Mammary epithelial cell (primary cell): ENCODE measurements at regions not wholly inside any gene's neighbourhood (a gene's known extent, or its start where the extent isn't known, plus 50 kb on each side); places are given as distances from the start of the nearest gene placed in this dataset.

ENCODE experiments used
- EZH2 ChIP-seq: IDR thresholded peaks from 2 replicates; pipeline ENCODE4 v1.6.1; 2012; ENCODE audit warnings: low read length, inconsistent platforms, borderline replicate concordance
- TF ChIP-seq, protein P1 (sequence below), 2 donors: IDR thresholded peaks in 1 of 2; conservative IDR thresholded peaks in 1 of 2; 2 replicates each; pipeline ENCODE4 v1.5.1; 2011 to 2012; ENCODE audit warnings: inconsistent platforms in 2 of 2, low read length in 2 of 2, mild to moderate bottlenecking in 2 of 2, control low read depth in 1 of 2, low read depth in 1 of 2; ENCODE audit not compliant: insufficient read depth in 1 of 2; ENCODE audit errors: extremely low read depth in 1 of 2

DNA sequence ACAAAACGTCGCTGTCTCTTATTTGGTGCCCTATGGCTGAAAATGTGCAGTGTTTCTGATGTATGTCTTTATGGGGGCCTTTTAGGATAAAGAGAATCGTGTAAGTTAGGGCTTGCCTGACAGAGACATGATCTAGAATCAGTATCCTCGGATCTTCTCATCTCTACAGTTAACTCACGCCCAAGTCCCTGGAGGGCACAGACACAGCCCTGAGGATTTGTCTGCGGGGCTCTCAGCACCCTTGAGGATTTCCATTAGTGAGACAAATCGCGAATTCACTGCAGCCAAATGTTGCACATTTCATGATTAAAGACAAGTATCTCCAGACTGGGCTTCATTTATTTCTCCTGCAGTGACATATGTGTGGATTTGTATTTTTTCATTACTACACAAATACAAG lies 552.7 kb downstream of the C6orf118 start:
- TF ChIP-seq, protein P1, sequence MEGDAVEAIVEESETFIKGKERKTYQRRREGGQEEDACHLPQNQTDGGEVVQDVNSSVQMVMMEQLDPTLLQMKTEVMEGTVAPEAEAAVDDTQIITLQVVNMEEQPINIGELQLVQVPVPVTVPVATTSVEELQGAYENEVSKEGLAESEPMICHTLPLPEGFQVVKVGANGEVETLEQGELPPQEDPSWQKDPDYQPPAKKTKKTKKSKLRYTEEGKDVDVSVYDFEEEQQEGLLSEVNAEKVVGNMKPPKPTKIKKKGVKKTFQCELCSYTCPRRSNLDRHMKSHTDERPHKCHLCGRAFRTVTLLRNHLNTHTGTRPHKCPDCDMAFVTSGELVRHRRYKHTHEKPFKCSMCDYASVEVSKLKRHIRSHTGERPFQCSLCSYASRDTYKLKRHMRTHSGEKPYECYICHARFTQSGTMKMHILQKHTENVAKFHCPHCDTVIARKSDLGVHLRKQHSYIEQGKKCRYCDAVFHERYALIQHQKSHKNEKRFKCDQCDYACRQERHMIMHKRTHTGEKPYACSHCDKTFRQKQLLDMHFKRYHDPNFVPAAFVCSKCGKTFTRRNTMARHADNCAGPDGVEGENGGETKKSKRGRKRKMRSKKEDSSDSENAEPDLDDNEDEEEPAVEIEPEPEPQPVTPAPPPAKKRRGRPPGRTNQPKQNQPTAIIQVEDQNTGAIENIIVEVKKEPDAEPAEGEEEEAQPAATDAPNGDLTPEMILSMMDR (conservative IDR thresholded peaks at IDR 0.05 in 1 of 2, IDR thresholded peaks at IDR 0.05 in 1 of 2; ENCODE audit: extremely low read depth in 1 of 2, insufficient read depth in 1 of 2, low read depth in 1 of 2, low read length in 2 of 2), result no peak
- TF ChIP-seq EZH2, result no peak
